ENCODE measurements at regions not wholly inside any gene's neighbourhood (a gene's known extent, or its start where the extent isn't known, plus 50 kb on each side); places are given as distances from the start of the nearest gene placed in this dataset.
"Not testable (repeated sequence)": the region's sequence is repeated elsewhere in the genome, so short reads cannot be mapped to it uniquely, and the experiment has no call there.

DNA sequence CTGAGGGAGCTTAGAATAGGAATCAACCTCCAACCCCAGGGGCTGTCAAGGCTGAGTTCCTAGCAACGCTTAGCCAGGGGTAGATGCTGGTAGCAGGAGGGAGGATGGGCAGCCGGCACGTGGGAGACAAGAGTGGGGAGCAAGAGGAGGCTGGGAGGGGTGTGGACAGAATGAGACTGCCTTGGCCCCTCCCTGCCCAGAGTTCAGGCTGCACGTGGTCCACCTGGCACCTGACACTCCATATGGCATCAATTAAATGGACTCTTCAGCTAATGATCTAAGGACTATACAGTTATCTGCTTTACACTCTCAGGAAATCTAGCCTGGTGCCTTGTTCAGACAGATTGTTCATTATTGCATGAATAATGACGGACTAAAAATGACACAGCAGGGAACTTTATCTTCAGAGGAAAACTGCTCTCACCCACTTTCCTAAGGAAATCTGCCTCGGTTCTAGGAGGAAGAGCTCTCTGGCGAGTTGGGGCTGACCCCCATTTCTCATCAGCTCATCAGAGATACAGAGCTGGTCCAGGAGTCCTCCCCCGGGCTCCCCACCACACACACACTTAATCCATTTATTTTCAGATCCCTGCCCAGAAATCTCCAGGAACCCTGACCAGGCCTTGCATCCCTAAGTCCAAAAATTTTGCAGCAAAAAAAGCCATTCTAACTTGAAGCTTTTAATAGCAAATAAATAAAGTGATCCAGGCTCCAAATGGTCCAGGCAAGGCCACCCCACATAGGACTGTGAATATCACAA lies 102.1 kb upstream of the CDC42EP3 start:
- no peak for TF ChIP-seq PAX5 (IDR thresholded peaks at IDR 0.05; ENCODE audit: insufficient read depth, low read length, severe bottlenecking)
- TF ChIP-seq POLR2AphosphoS5 (IDR thresholded peaks at IDR 0.05; ENCODE audit: low read depth, low read length) = no peak
- TF ChIP-seq POU2F2 (IDR thresholded peaks at IDR 0.05; ENCODE audit: low read depth, low read length) = no peak
- no peak for TF ChIP-seq POLR2A (IDR thresholded peaks at IDR 0.05; ENCODE audit: low read depth, low read length)
- TF ChIP-seq SPI1 (IDR thresholded peaks at IDR 0.05; ENCODE audit: low read depth, low read length) = no peak
- TF ChIP-seq TAF1 (IDR thresholded peaks at IDR 0.05; ENCODE audit: low read depth, low read length) = no peak
- FAIRE-seq (no peak), DNase-seq (ENCODE audit: insufficient read length, low spot score) (no peak)

- DNase-seq (ENCODE audit: insufficient read length, low spot score); FAIRE-seq: not testable (repeated sequence)
Observed at GRCh38 chr2:37774171-37774944, 102.9 kb upstream of the CDC42EP3 start.

GRCh38 chr2:37774976-37775907 lies 103.8 kb upstream of the CDC42EP3 start:
- FAIRE-seq (no peak), DNase-seq (ENCODE audit: insufficient read length, low spot score) (no peak)
- no peak for TF ChIP-seq SPI1 (IDR thresholded peaks at IDR 0.05; ENCODE audit: low read depth, low read length)
- no peak for TF ChIP-seq POU2F2 (IDR thresholded peaks at IDR 0.05; ENCODE audit: low read depth, low read length)
- TF ChIP-seq POLR2AphosphoS5 (IDR thresholded peaks at IDR 0.05; ENCODE audit: low read depth, low read length) = no peak
- no peak for TF ChIP-seq PAX5 (IDR thresholded peaks at IDR 0.05; ENCODE audit: insufficient read depth, low read length, severe bottlenecking)
- TF ChIP-seq POLR2A (IDR thresholded peaks at IDR 0.05; ENCODE audit: low read depth, low read length) = no peak

DNA sequence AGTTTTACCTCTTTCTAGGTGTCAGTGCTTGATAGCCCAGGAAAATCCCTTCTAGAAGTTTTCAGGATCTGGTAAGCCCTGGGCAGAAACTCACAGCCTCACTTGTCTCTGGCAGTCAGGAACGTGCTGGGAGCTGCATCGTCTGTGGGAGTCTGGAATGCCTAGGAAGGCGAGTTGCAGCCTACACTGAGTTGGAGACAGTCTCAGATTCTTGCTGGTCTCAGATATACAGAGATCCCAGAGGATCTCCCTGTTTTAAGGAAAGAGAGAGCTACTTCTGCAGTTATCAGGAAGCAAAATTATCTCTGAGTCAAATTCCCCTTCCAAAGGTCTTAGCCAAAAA lies 104.4 kb upstream of the CDC42EP3 start:
- DNase-seq (ENCODE audit: insufficient read length, low spot score) (no peak), FAIRE-seq (no peak)
- TF ChIP-seq POU2F2 (IDR thresholded peaks at IDR 0.05; ENCODE audit: low read depth, low read length) (no peak), POLR2A (IDR thresholded peaks at IDR 0.05; ENCODE audit: low read depth, low read length) (no peak), PAX5 (IDR thresholded peaks at IDR 0.05; ENCODE audit: insufficient read depth, low read length, severe bottlenecking) (no peak)

- TF ChIP-seq PAX5 (IDR thresholded peaks at IDR 0.05; ENCODE audit: insufficient read depth, low read length, severe bottlenecking) = no peak
- no peak for TF ChIP-seq TAF1 (IDR thresholded peaks at IDR 0.05; ENCODE audit: low read depth, low read length)
- no peak for TF ChIP-seq POU2F2 (IDR thresholded peaks at IDR 0.05; ENCODE audit: low read depth, low read length)
- no peak for TF ChIP-seq POLR2A (IDR thresholded peaks at IDR 0.05; ENCODE audit: low read depth, low read length)
- no peak for TF ChIP-seq POLR2AphosphoS5 (IDR thresholded peaks at IDR 0.05; ENCODE audit: low read depth, low read length)
- no peak for TF ChIP-seq SPI1 (IDR thresholded peaks at IDR 0.05; ENCODE audit: low read depth, low read length)
- no peak for DNase-seq (ENCODE audit: insufficient read length, low spot score)
- FAIRE-seq = no peak
Observed at GRCh38 chr2:37776487-37776886, 105.0 kb upstream of the CDC42EP3 start.

GRCh38 chr2:37779139-37779538 lies 107.7 kb upstream of the CDC42EP3 start:
- FAIRE-seq (no peak), DNase-seq (ENCODE audit: insufficient read length, low spot score) (no peak)
- no peak for TF ChIP-seq POLR2AphosphoS5 (IDR thresholded peaks at IDR 0.05; ENCODE audit: low read depth, low read length)

DNA sequence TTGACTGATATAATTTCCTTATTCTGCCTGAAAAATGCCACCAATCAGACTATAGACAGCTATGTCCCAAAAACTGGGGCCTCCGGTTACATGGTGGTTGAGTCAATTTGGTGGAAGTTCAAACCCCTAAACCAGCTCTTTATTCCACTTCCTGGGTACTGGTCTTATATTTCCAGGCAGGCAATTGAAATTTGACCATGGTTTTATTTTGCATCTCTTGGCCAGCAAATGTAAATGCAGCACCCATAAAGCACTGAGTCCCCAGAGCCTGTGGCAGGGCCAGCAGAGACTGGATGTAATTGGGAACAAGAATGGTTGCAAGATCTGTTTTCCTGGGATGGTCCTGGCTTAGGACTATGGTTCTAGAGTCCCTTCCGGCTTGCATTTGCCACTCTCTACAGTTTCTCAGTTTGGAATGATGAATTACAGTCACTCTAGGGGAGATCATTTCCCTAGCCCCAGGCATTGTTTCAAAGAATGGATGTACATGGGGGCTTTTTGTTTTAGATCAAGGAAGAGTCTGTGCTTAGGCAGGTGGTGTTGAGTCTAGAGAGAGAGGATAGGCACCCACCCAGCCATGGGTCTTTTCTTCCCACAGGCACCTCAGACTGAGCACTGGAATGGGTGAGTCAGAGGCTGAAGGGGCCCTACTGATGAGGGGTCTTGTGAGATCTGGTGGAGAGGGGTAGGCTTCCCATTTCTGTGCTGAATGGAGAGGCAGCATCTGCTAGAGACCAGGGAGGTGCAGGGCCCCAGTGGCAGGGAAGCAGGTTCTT lies 108.4 kb upstream of the CDC42EP3 start:
- TF ChIP-seq POLR2AphosphoS5 (IDR thresholded peaks at IDR 0.05; ENCODE audit: low read depth, low read length) (no peak), PAX5 (IDR thresholded peaks at IDR 0.05; ENCODE audit: insufficient read depth, low read length, severe bottlenecking) (no peak), POLR2A (IDR thresholded peaks at IDR 0.05; ENCODE audit: low read depth, low read length) (no peak), SPI1 (IDR thresholded peaks at IDR 0.05; ENCODE audit: low read depth, low read length) (no peak), POU2F2 (IDR thresholded peaks at IDR 0.05; ENCODE audit: low read depth, low read length) (no peak), TAF1 (IDR thresholded peaks at IDR 0.05; ENCODE audit: low read depth, low read length) (no peak)
- no peak for DNase-seq (ENCODE audit: insufficient read length, low spot score)

GRCh38 chr2:37780387-37780676 lies 108.9 kb upstream of the CDC42EP3 start:
- no peak for TF ChIP-seq SPI1 (IDR thresholded peaks at IDR 0.05; ENCODE audit: low read depth, low read length)
- no peak for TF ChIP-seq TAF1 (IDR thresholded peaks at IDR 0.05; ENCODE audit: low read depth, low read length)
- TF ChIP-seq POU2F2 (IDR thresholded peaks at IDR 0.05; ENCODE audit: low read depth, low read length) = no peak
- no peak for TF ChIP-seq PAX5 (IDR thresholded peaks at IDR 0.05; ENCODE audit: insufficient read depth, low read length, severe bottlenecking)
- no peak for TF ChIP-seq POLR2A (IDR thresholded peaks at IDR 0.05; ENCODE audit: low read depth, low read length)
- no peak for TF ChIP-seq POLR2AphosphoS5 (IDR thresholded peaks at IDR 0.05; ENCODE audit: low read depth, low read length)
- FAIRE-seq (no peak), DNase-seq (ENCODE audit: insufficient read length, low spot score) (no peak)

More for the DNA sequence above, 108.4 kb upstream of the CDC42EP3 start:
- no peak for FAIRE-seq

- DNase-seq (ENCODE audit: insufficient read length, low spot score) = no peak
- no peak for FAIRE-seq
- TF ChIP-seq POLR2AphosphoS5 (IDR thresholded peaks at IDR 0.05; ENCODE audit: low read depth, low read length) (no peak), SPI1 (IDR thresholded peaks at IDR 0.05; ENCODE audit: low read depth, low read length) (no peak), PAX5 (IDR thresholded peaks at IDR 0.05; ENCODE audit: insufficient read depth, low read length, severe bottlenecking) (no peak), POLR2A (IDR thresholded peaks at IDR 0.05; ENCODE audit: low read depth, low read length) (no peak)
Observed at GRCh38 chr2:37781028-37781427, 109.6 kb upstream of the CDC42EP3 start.

All from GM12891 (cell line).